ENCODE measurements at regions not wholly inside any gene's neighbourhood (a gene's known extent, or its start where the extent isn't known, plus 50 kb on each side); places are given as distances from the start of the nearest gene placed in this dataset.

- H3F3A ChIP-seq (replicated peaks; ENCODE audit: insufficient read depth): no peaks in the 10 kb centered on the region
- no peak overlapping the region for H3K4me2 ChIP-seq
- WGBS (ENCODE audit: low lambda C conversion rate): 26% methylated on average over 8 of the region's 8 CpGs
- no peaks in the 10 kb centered on the region for H3K36me3 ChIP-seq (replicated peaks in 1 of 2; ENCODE audit: control insufficient read depth in 1 of 2, insufficient read depth in 2 of 2, low read length in 1 of 2)
- no peak for TF ChIP-seq USF2 (IDR thresholded peaks at IDR 0.05; ENCODE audit: borderline replicate concordance, low read depth, low read length)
- no peak for TF ChIP-seq MEF2A (IDR thresholded peaks at IDR 0.05; ENCODE audit: borderline replicate concordance, low read depth)
- no peak for TF ChIP-seq GATA2 (CRISPR knock-in tag; IDR thresholded peaks at IDR 0.05)
- TF ChIP-seq JUND (IDR thresholded peaks at IDR 0.05): no peak
- no peak for TF ChIP-seq TEAD4 (IDR thresholded peaks at IDR 0.05; ENCODE audit: borderline replicate concordance, insufficient read depth)
- no peak for TF ChIP-seq USF1 (IDR thresholded peaks at IDR 0.05; ENCODE audit: borderline replicate concordance, low read depth)
- no peak for TF ChIP-seq NRF1 (IDR thresholded peaks at IDR 0.05; ENCODE audit: low read depth, low read length)
- TF ChIP-seq POLR2AphosphoS5 (IDR thresholded peaks at IDR 0.05; ENCODE audit: low read depth, low read length): no peak
- TF ChIP-seq RFX5 (IDR thresholded peaks at IDR 0.05; ENCODE audit: low read length): no peak
- TF ChIP-seq, protein P1, sequence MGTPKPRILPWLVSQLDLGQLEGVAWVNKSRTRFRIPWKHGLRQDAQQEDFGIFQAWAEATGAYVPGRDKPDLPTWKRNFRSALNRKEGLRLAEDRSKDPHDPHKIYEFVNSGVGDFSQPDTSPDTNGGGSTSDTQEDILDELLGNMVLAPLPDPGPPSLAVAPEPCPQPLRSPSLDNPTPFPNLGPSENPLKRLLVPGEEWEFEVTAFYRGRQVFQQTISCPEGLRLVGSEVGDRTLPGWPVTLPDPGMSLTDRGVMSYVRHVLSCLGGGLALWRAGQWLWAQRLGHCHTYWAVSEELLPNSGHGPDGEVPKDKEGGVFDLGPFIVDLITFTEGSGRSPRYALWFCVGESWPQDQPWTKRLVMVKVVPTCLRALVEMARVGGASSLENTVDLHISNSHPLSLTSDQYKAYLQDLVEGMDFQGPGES (IDR thresholded peaks at IDR 0.05; ENCODE audit: low read depth, low read length): no peak
- TF ChIP-seq PBX3 (IDR thresholded peaks at IDR 0.05): no peak
- no peak for TF ChIP-seq FOXJ3 (CRISPR knock-in tag; IDR thresholded peaks at IDR 0.05)
- no peak overlapping the region for H2AFZ ChIP-seq (ENCODE audit: low read depth)
- no peak overlapping the region for H3K27ac ChIP-seq (ENCODE audit: low read depth in 2 of 2, low read length in 1 of 2)
- H3K79me2 ChIP-seq (ENCODE audit: insufficient read depth): no peaks in the 10 kb centered on the region
- POLR2A ChIA-PET: no interaction called here
- H3K4me1 ChIP-seq (ENCODE audit: control insufficient read depth in 1 of 2, insufficient read depth in 2 of 2, low read depth in 1 of 2, low read length in 1 of 2): no peaks in the 10 kb centered on the region
- no peaks in the 10 kb centered on the region for H3K9me3 ChIP-seq
- no peaks in the 10 kb centered on the region for H3K9me2 ChIP-seq
- H4K20me1 ChIP-seq (ENCODE audit: insufficient read depth): no peaks in the 10 kb centered on the region
- DNase-seq: no peak
- no peak overlapping the region for H3K4me3 ChIP-seq (ENCODE audit: low read depth in 2 of 2, low read length in 1 of 2)
- no peaks in the 10 kb centered on the region for H3K27me3 ChIP-seq (ENCODE audit: insufficient read depth)
- no peak overlapping the region for H3K9ac ChIP-seq
- CTCF ChIA-PET: no interaction called here
Observed at GRCh38 chr6:137802408-137803182, 64.5 kb upstream of the TNFAIP3 start.

DNA sequence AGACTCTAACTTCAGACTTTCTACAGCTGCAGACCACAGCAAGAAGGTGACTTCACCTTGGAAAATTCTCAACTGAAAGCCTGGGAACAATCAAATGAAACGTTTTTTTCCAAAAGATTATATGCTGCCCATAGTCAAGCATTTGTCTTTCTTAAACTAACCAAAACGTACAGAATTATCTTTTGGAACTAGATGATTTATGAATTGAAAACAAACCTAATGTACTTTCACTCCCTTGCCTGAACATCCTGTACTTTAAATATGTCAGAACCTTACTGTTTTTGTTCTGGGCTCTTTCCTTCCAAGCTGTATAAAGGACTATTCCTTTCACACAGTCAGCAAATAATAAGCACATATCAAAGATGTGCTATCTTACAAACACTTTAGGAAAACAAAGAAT, 62.4 kb upstream of the TNFAIP3 start:
- Histone ChIP-seq H3F3A (replicated peaks; ENCODE audit: insufficient read depth) (no peaks in the 10 kb centered on the region), H3K4me1 (ENCODE audit: control insufficient read depth in 1 of 2, insufficient read depth in 2 of 2, low read depth in 1 of 2, low read length in 1 of 2) (no peaks in the 10 kb centered on the region), H3K79me2 (ENCODE audit: insufficient read depth) (no peaks in the 10 kb centered on the region), H3K9ac (no peak overlapping the region), H3K4me3 (ENCODE audit: low read depth in 2 of 2, low read length in 1 of 2) (no peak overlapping the region), H2AFZ (ENCODE audit: low read depth) (no peak overlapping the region), H3K36me3 (replicated peaks in 1 of 2; ENCODE audit: control insufficient read depth in 1 of 2, insufficient read depth in 2 of 2, low read length in 1 of 2) (no peaks in the 10 kb centered on the region), H3K4me2 (no peak overlapping the region), H3K27ac (ENCODE audit: low read depth in 2 of 2, low read length in 1 of 2) (no peak overlapping the region), H3K9me3 (no peaks in the 10 kb centered on the region), H3K9me2 (no peaks in the 10 kb centered on the region), H3K27me3 (ENCODE audit: insufficient read depth) (no peaks in the 10 kb centered on the region), H4K20me1 (ENCODE audit: insufficient read depth) (no peaks in the 10 kb centered on the region)
- WGBS (ENCODE audit: low lambda C conversion rate): 9% methylated on average over 2 of the region's 2 CpGs
- ChIA-PET POLR2A (no interaction called here), CTCF (no interaction called here)
- no peak for DNase-seq
- TF ChIP-seq CHD2 (IDR thresholded peaks at IDR 0.05; ENCODE audit: low read length, partially characterized antibody) (no peak), EP300 (IDR thresholded peaks at IDR 0.05; ENCODE audit: borderline replicate concordance in 1 of 2, low read depth in 1 of 2, low read length in 1 of 2) (no peak), REST (IDR thresholded peaks at IDR 0.05; ENCODE audit: low read depth, low read length) (no peak), RFX5 (IDR thresholded peaks at IDR 0.05; ENCODE audit: low read length) (no peak), SMC3 (IDR thresholded peaks at IDR 0.05; ENCODE audit: low read depth, low read length) (no peak)
- TF ChIP-seq, protein P2, sequence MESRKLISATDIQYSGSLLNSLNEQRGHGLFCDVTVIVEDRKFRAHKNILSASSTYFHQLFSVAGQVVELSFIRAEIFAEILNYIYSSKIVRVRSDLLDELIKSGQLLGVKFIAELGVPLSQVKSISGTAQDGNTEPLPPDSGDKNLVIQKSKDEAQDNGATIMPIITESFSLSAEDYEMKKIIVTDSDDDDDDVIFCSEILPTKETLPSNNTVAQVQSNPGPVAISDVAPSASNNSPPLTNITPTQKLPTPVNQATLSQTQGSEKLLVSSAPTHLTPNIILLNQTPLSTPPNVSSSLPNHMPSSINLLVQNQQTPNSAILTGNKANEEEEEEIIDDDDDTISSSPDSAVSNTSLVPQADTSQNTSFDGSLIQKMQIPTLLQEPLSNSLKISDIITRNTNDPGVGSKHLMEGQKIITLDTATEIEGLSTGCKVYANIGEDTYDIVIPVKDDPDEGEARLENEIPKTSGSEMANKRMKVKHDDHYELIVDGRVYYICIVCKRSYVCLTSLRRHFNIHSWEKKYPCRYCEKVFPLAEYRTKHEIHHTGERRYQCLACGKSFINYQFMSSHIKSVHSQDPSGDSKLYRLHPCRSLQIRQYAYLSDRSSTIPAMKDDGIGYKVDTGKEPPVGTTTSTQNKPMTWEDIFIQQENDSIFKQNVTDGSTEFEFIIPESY (IDR thresholded peaks at IDR 0.05; ENCODE audit: borderline replicate concordance, low read depth): no peak

All from SK-N-SH (cell line).